Activated T-cell treated with anti-CD3 and anti-CD28 coated beads, Interleukin-2, amount 50 U/mL, for 72 hours (primary cell): ENCODE measurements at regions not wholly inside any gene's neighbourhood (a gene's known extent, or its start where the extent isn't known, plus 50 kb on each side); places are given as distances from the start of the nearest gene placed in this dataset.

Source experiments
- ATAC-seq, 2 donors: fragments of 150-1000 bp; cut with Tn5 transposase; replicated peaks in 1 of 2; 2 replicates each; pipeline ENCODE4 v1.10.0; 2021; ENCODE audit warnings: moderate library complexity in 2 of 2, mild to moderate bottlenecking in 1 of 2
- DNase-seq, 2 donors: peaks; one replicate each; pipeline ENCODE4 v3.0.0; 2021 to 2022; ENCODE audit warnings: mixed read lengths in 1 of 2
- H3K27ac Mint-ChIP-seq: one replicate; pipeline ENCODE4 v1.8.0; 2022; ENCODE audit warnings: mild to moderate bottlenecking, moderate library complexity, mixed read lengths
- H3K27me3 Mint-ChIP-seq: one replicate; pipeline ENCODE4 v1.8.0; 2022; ENCODE audit warnings: low read depth, mixed read lengths
- H3K36me3 Mint-ChIP-seq, 2 donors: one replicate each; pipeline ENCODE4 v1.8.0; 2022; ENCODE audit warnings: mixed read lengths in 2 of 2, mild to moderate bottlenecking in 1 of 2; ENCODE audit not compliant: insufficient read depth in 2 of 2
- H3K4me1 Mint-ChIP-seq: one replicate; pipeline ENCODE4 v1.8.0; 2022; ENCODE audit warnings: low read depth, mixed read lengths
- H3K4me3 Mint-ChIP-seq, 2 donors: one replicate each; pipeline ENCODE4 v1.8.0; 2022; ENCODE audit warnings: mild to moderate bottlenecking in 2 of 2, mixed read lengths in 2 of 2, moderate library complexity in 2 of 2
- H3K9me3 Mint-ChIP-seq, 2 donors: one replicate each; pipeline ENCODE4 v1.8.0; 2022; ENCODE audit warnings: mixed read lengths in 2 of 2

GRCh38 chr4:147060151-147060931, 114.7 kb upstream of the TTC29 start:
- DNase-seq (no peak), ATAC-seq (no peak)
- no peaks in the 10 kb centered on the region for H3K9me3 Mint-ChIP-seq

GRCh38 chr4:147064856-147065255, 119.2 kb upstream of the TTC29 start:
- ATAC-seq (no peak), DNase-seq (no peak)
- H3K4me1 Mint-ChIP-seq = no peaks in the 10 kb centered on the region
- no peak overlapping the region for H3K4me3 Mint-ChIP-seq
- no peaks in the 10 kb centered on the region for H3K9me3 Mint-ChIP-seq
- no peak overlapping the region for H3K27ac Mint-ChIP-seq
- no peaks in the 10 kb centered on the region for H3K36me3 Mint-ChIP-seq
- peaks cover 6% of the 10 kb centered on the region for H3K27me3 Mint-ChIP-seq

More at GRCh38 chr4:147060151-147060931, 114.7 kb upstream of the TTC29 start:
- H3K4me1 Mint-ChIP-seq = peaks cover 5% of the 10 kb centered on the region
- H3K4me3 Mint-ChIP-seq = no peak overlapping the region
- H3K36me3 Mint-ChIP-seq = no peaks in the 10 kb centered on the region
- H3K27ac Mint-ChIP-seq = no peak overlapping the region
- H3K27me3 Mint-ChIP-seq = no peaks in the 10 kb centered on the region

- H3K4me1 Mint-ChIP-seq = no peaks in the 10 kb centered on the region
- no peak for ATAC-seq
- no peak overlapping the region for H3K4me3 Mint-ChIP-seq
- peaks cover 21% of the 10 kb centered on the region for H3K27me3 Mint-ChIP-seq
- no peak for DNase-seq
- peaks cover 0 to 3% of the 10 kb centered on the region in 2 donors for H3K9me3 Mint-ChIP-seq
- H3K36me3 Mint-ChIP-seq = no peaks in the 10 kb centered on the region
- no peak overlapping the region for H3K27ac Mint-ChIP-seq
These were observed 122.9 kb upstream of the TTC29 start for GRCh38 chr4:147068564-147068963.

- Mint-ChIP-seq H3K4me3 (no peak overlapping the region), H3K36me3 (no peaks in the 10 kb centered on the region), H3K9me3 (peaks cover 0 to 3% of the 10 kb centered on the region in 2 donors), H3K27ac (no peak overlapping the region), H3K27me3 (peaks cover 26% of the 10 kb centered on the region), H3K4me1 (no peaks in the 10 kb centered on the region)
- ATAC-seq (no peak), DNase-seq (no peak)
These were observed 125.6 kb upstream of the TTC29 start for GRCh38 chr4:147071209-147071740.

- peaks cover 12% of the 10 kb centered on the region for H3K27me3 Mint-ChIP-seq
- no peak overlapping the region for H3K4me3 Mint-ChIP-seq
- no peaks in the 10 kb centered on the region for H3K36me3 Mint-ChIP-seq
- no peaks in the 10 kb centered on the region for H3K4me1 Mint-ChIP-seq
- H3K9me3 Mint-ChIP-seq = peaks cover 0 to 3% of the 10 kb centered on the region in 2 donors
- DNase-seq (no peak), ATAC-seq (no peak)
- H3K27ac Mint-ChIP-seq = no peak overlapping the region
These were observed 130.5 kb upstream of the TTC29 start for GRCh38 chr4:147076179-147076578.

GRCh38 chr4:147076728-147077127, 131.1 kb upstream of the TTC29 start:
- H3K27ac Mint-ChIP-seq = no peak overlapping the region
- H3K4me3 Mint-ChIP-seq = no peak overlapping the region
- DNase-seq (no peak), ATAC-seq (no peak)
- no peaks in the 10 kb centered on the region for H3K4me1 Mint-ChIP-seq
- H3K27me3 Mint-ChIP-seq = peaks cover 12% of the 10 kb centered on the region
- peaks cover 0 to 3% of the 10 kb centered on the region in 2 donors for H3K9me3 Mint-ChIP-seq
- no peaks in the 10 kb centered on the region for H3K36me3 Mint-ChIP-seq

- Mint-ChIP-seq H3K36me3 (no peaks in the 10 kb centered on the region), H3K27ac (no peak overlapping the region), H3K4me1 (no peaks in the 10 kb centered on the region), H3K9me3 (no peaks in the 10 kb centered on the region), H3K27me3 (peaks cover 8% of the 10 kb centered on the region), H3K4me3 (no peak overlapping the region)
- DNase-seq (no peak), ATAC-seq (no peak)
These were observed 132.7 kb upstream of the TTC29 start for GRCh38 chr4:147078362-147078761.

- H3K36me3 Mint-ChIP-seq = no peaks in the 10 kb centered on the region
These were observed 133.4 kb upstream of the TTC29 start for GRCh38 chr4:147078875-147079658.

GRCh38 chr4:147084861-147085260, 139.2 kb upstream of the TTC29 start:
- Mint-ChIP-seq H3K27me3 (peaks cover 19% of the 10 kb centered on the region), H3K4me1 (no peaks in the 10 kb centered on the region), H3K9me3 (no peaks in the 10 kb centered on the region), H3K4me3 (no peak overlapping the region), H3K36me3 (no peaks in the 10 kb centered on the region), H3K27ac (no peak overlapping the region)
- ATAC-seq = no peak
- DNase-seq = no peak

More at GRCh38 chr4:147078875-147079658, 133.4 kb upstream of the TTC29 start:
- Mint-ChIP-seq H3K4me3 (no peak overlapping the region), H3K9me3 (no peaks in the 10 kb centered on the region), H3K27ac (no peak overlapping the region), H3K27me3 (peaks cover 2% of the 10 kb centered on the region), H3K4me1 (no peaks in the 10 kb centered on the region)
- ATAC-seq (no peak), DNase-seq (no peak)

GRCh38 chr4:147085781-147086180, 140.1 kb upstream of the TTC29 start:
- H3K27me3 Mint-ChIP-seq = peaks cover 28% of the 10 kb centered on the region
- no peaks in the 10 kb centered on the region for H3K4me1 Mint-ChIP-seq
- no peak for ATAC-seq
- no peaks in the 10 kb centered on the region for H3K9me3 Mint-ChIP-seq
- DNase-seq = no peak
- no peaks in the 10 kb centered on the region for H3K36me3 Mint-ChIP-seq
- no peak overlapping the region for H3K27ac Mint-ChIP-seq
- no peak overlapping the region for H3K4me3 Mint-ChIP-seq

GRCh38 chr4:147088146-147088545, 142.5 kb upstream of the TTC29 start:
- Mint-ChIP-seq H3K27ac (no peak overlapping the region), H3K4me1 (no peaks in the 10 kb centered on the region), H3K36me3 (no peaks in the 10 kb centered on the region), H3K4me3 (no peak overlapping the region), H3K9me3 (no peaks in the 10 kb centered on the region), H3K27me3 (peaks cover 28% of the 10 kb centered on the region)
- no peak for ATAC-seq
- no peak for DNase-seq

GRCh38 chr4:147090486-147090885, 144.8 kb upstream of the TTC29 start:
- no peak for ATAC-seq
- no peak overlapping the region for H3K27ac Mint-ChIP-seq
- H3K36me3 Mint-ChIP-seq = no peaks in the 10 kb centered on the region
- no peak overlapping the region for H3K4me3 Mint-ChIP-seq
- H3K9me3 Mint-ChIP-seq = no peaks in the 10 kb centered on the region
- peaks cover 28% of the 10 kb centered on the region for H3K27me3 Mint-ChIP-seq
- no peaks in the 10 kb centered on the region for H3K4me1 Mint-ChIP-seq
- DNase-seq = no peak

GRCh38 chr4:147093206-147093605, 147.5 kb upstream of the TTC29 start:
- Mint-ChIP-seq H3K4me1 (no peaks in the 10 kb centered on the region), H3K27ac (no peak overlapping the region)
- no peak for ATAC-seq

More at GRCh38 chr4:147093206-147093605, 147.5 kb upstream of the TTC29 start:
- peaks cover 36% of the 10 kb centered on the region for H3K27me3 Mint-ChIP-seq
- no peaks in the 10 kb centered on the region for H3K9me3 Mint-ChIP-seq
- no peaks in the 10 kb centered on the region for H3K36me3 Mint-ChIP-seq
- no peak for DNase-seq
- no peak overlapping the region for H3K4me3 Mint-ChIP-seq
